ENCODE measurements at regions not wholly inside any gene's neighbourhood (a gene's known extent, or its start where the extent isn't known, plus 50 kb on each side); places are given as distances from the start of the nearest gene placed in this dataset.
A peak's percentile ranks its signal among the peaks of the same experiment; 100 is the strongest.

- no peak for DNase-seq (ENCODE audit: low read depth)
- Histone ChIP-seq H3K27me3 (replicated peaks; ENCODE audit: control insufficient read depth, insufficient read depth, low read length) (peaks cover 39% of the 10 kb centered on the region), H3K9me3 (ENCODE audit: control insufficient read depth, low read length) (no peaks in the 10 kb centered on the region), H3K9ac (ENCODE audit: low read length) (no peak overlapping the region), H3K4me1 (ENCODE audit: control insufficient read depth, insufficient read depth, low read length) (peaks cover 20% of the 10 kb centered on the region), H3K4me3 (ENCODE audit: low read length) (no peak overlapping the region), H3K36me3 (ENCODE audit: control insufficient read depth, insufficient read depth, low read length, severe bottlenecking) (no peaks in the 10 kb centered on the region)
Measured at GRCh38 chr13:23512762-23513395, 57.3 kb upstream of the TNFRSF19 start.

- Histone ChIP-seq H3K27me3 (replicated peaks; ENCODE audit: control insufficient read depth, insufficient read depth, low read length) (peaks cover 44% of the 10 kb centered on the region), H3K9ac (ENCODE audit: low read length) (no peak overlapping the region), H3K4me3 (ENCODE audit: low read length) (no peak overlapping the region)
Measured at GRCh38 chr13:23513455-23513854, 56.8 kb upstream of the TNFRSF19 start.

GRCh38 chr13:23514076-23514475 lies 56.1 kb upstream of the TNFRSF19 start:
- Histone ChIP-seq H3K9ac (ENCODE audit: low read length) (no peak overlapping the region), H3K4me1 (ENCODE audit: control insufficient read depth, insufficient read depth, low read length) (peaks cover 20% of the 10 kb centered on the region), H3K36me3 (ENCODE audit: control insufficient read depth, insufficient read depth, low read length, severe bottlenecking) (no peaks in the 10 kb centered on the region), H3K4me3 (ENCODE audit: low read length) (no peak overlapping the region), H3K27me3 (replicated peaks; ENCODE audit: control insufficient read depth, insufficient read depth, low read length) (peaks cover 46% of the 10 kb centered on the region), H3K9me3 (ENCODE audit: control insufficient read depth, low read length) (no peaks in the 10 kb centered on the region)
- DNase-seq (ENCODE audit: low read depth), result no peak

More at GRCh38 chr13:23513455-23513854, 56.8 kb upstream of the TNFRSF19 start:
- no peak for DNase-seq (ENCODE audit: low read depth)
- H3K36me3 ChIP-seq (ENCODE audit: control insufficient read depth, insufficient read depth, low read length, severe bottlenecking), result no peaks in the 10 kb centered on the region
- no peaks in the 10 kb centered on the region for H3K9me3 ChIP-seq (ENCODE audit: control insufficient read depth, low read length)
- H3K4me1 ChIP-seq (ENCODE audit: control insufficient read depth, insufficient read depth, low read length), result peaks cover 20% of the 10 kb centered on the region

- no peak overlapping the region for H3K9ac ChIP-seq (ENCODE audit: low read length)
- no peaks in the 10 kb centered on the region for H3K36me3 ChIP-seq (ENCODE audit: control insufficient read depth, insufficient read depth, low read length, severe bottlenecking)
- H3K9me3 ChIP-seq (ENCODE audit: control insufficient read depth, low read length), result no peaks in the 10 kb centered on the region
- peaks cover 14% of the 10 kb centered on the region for H3K4me1 ChIP-seq (ENCODE audit: control insufficient read depth, insufficient read depth, low read length)
- H3K4me3 ChIP-seq (ENCODE audit: low read length), result no peak overlapping the region
- no peak for DNase-seq (ENCODE audit: low read depth)
- H3K27me3 ChIP-seq (replicated peaks; ENCODE audit: control insufficient read depth, insufficient read depth, low read length), result peaks cover 46% of the 10 kb centered on the region
Measured at GRCh38 chr13:23515116-23515515, 55.1 kb upstream of the TNFRSF19 start.

GRCh38 chr13:23516190-23516589 lies 54.0 kb upstream of the TNFRSF19 start:
- Histone ChIP-seq H3K9me3 (ENCODE audit: control insufficient read depth, low read length) (no peaks in the 10 kb centered on the region), H3K4me1 (ENCODE audit: control insufficient read depth, insufficient read depth, low read length) (peaks cover 3% of the 10 kb centered on the region), H3K4me3 (ENCODE audit: low read length) (no peak overlapping the region), H3K27me3 (replicated peaks; ENCODE audit: control insufficient read depth, insufficient read depth, low read length) (peaks cover 46% of the 10 kb centered on the region), H3K9ac (ENCODE audit: low read length) (no peak overlapping the region), H3K36me3 (ENCODE audit: control insufficient read depth, insufficient read depth, low read length, severe bottlenecking) (no peaks in the 10 kb centered on the region)
- no peak for DNase-seq (ENCODE audit: low read depth)

- Histone ChIP-seq H3K9ac (ENCODE audit: low read length) (no peak overlapping the region), H3K4me1 (ENCODE audit: control insufficient read depth, insufficient read depth, low read length) (no peaks in the 10 kb centered on the region), H3K9me3 (ENCODE audit: control insufficient read depth, low read length) (no peaks in the 10 kb centered on the region), H3K27me3 (replicated peaks; ENCODE audit: control insufficient read depth, insufficient read depth, low read length) (peaks cover 46% of the 10 kb centered on the region), H3K4me3 (ENCODE audit: low read length) (no peak overlapping the region), H3K36me3 (ENCODE audit: control insufficient read depth, insufficient read depth, low read length, severe bottlenecking) (no peaks in the 10 kb centered on the region)
- DNase-seq (ENCODE audit: low read depth), result peak; percentile 35
Measured at GRCh38 chr13:23516702-23517101, 53.5 kb upstream of the TNFRSF19 start.

- no peaks in the 10 kb centered on the region for H3K9me3 ChIP-seq (ENCODE audit: control insufficient read depth, low read length)
- DNase-seq (ENCODE audit: low read depth), result no peak
- peaks cover 39% of the 10 kb centered on the region for H3K27me3 ChIP-seq (replicated peaks; ENCODE audit: control insufficient read depth, insufficient read depth, low read length)
- H3K36me3 ChIP-seq (ENCODE audit: control insufficient read depth, insufficient read depth, low read length, severe bottlenecking), result no peaks in the 10 kb centered on the region
- no peak overlapping the region for H3K4me3 ChIP-seq (ENCODE audit: low read length)
- H3K4me1 ChIP-seq (ENCODE audit: control insufficient read depth, insufficient read depth, low read length), result no peaks in the 10 kb centered on the region
- no peak overlapping the region for H3K9ac ChIP-seq (ENCODE audit: low read length)
Measured at GRCh38 chr13:23518231-23518630, 52.0 kb upstream of the TNFRSF19 start.
